Endothelial cell (in vitro differentiated cells): ENCODE measurements at regions not wholly inside any gene's neighbourhood (a gene's known extent, or its start where the extent isn't known, plus 50 kb on each side); places are given as distances from the start of the nearest gene placed in this dataset.

Experiments used
- DNase-seq: peaks from one replicate; pipeline ENCODE4 v3.0.0; 2021; ENCODE audit warnings: low spot score
- H3K27ac Mint-ChIP-seq: one replicate; pipeline ENCODE4 v1.8.0; 2021; ENCODE audit warnings: mixed read lengths, inconsistent platforms; ENCODE audit not compliant: unreplicated experiment
- H3K27me3 Mint-ChIP-seq: one replicate; pipeline ENCODE4 v1.8.0; 2021; ENCODE audit warnings: mild to moderate bottlenecking, moderate library complexity, mixed read lengths, inconsistent platforms; ENCODE audit not compliant: unreplicated experiment
- H3K36me3 Mint-ChIP-seq: one replicate; pipeline ENCODE4 v1.8.0; 2021; ENCODE audit warnings: mild to moderate bottlenecking, low read depth, mixed read lengths, inconsistent platforms; ENCODE audit not compliant: unreplicated experiment
- H3K4me1 Mint-ChIP-seq: one replicate; pipeline ENCODE4 v1.8.0; 2021; ENCODE audit warnings: mild to moderate bottlenecking, mixed read lengths, inconsistent platforms; ENCODE audit not compliant: unreplicated experiment
- H3K4me3 Mint-ChIP-seq: one replicate; pipeline ENCODE4 v1.8.0; 2021; ENCODE audit warnings: mild to moderate bottlenecking, mixed read lengths, inconsistent platforms; ENCODE audit not compliant: unreplicated experiment
- H3K9me3 Mint-ChIP-seq: one replicate; pipeline ENCODE4 v1.8.0; 2021; ENCODE audit warnings: mixed read lengths, inconsistent platforms; ENCODE audit not compliant: unreplicated experiment
- TF ChIP-seq, protein P1 (sequence below): fragments of 200-600 bp; sonication (generic); IDR thresholded peaks from one replicate; pipeline ENCODE4 v1.5.0; 2021; ENCODE audit warnings: antibody characterized with exemption; ENCODE audit not compliant: unreplicated experiment

DNA sequence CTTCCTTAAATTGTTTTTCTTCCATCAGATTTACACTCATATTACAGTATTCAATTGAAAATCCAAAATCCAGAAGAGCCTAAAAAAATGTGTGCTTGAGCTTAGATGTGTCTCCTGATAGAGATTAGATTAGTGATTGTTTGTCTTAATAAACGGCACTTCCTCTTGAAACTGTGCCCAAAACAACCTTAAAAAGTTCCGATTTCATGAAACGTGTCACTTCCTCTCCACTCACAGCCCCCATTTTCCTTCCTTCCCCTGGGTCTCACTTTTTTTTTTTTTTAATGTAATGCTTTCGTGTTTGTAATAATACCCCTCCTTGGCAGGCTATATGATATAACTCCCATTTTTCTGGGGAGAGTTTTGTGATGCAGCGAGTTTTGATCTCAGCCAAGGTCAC, 114.8 kb upstream of the ADO start:
- Mint-ChIP-seq H3K9me3 (no peaks in the 10 kb centered on the region), H3K4me1 (peaks cover 15% of the 10 kb centered on the region), H3K27ac (no peak overlapping the region), H3K27me3 (peaks cover 2% of the 10 kb centered on the region), H3K4me3 (no peak overlapping the region), H3K36me3 (no peaks in the 10 kb centered on the region)
- DNase-seq: no peak
- TF ChIP-seq, protein P1, sequence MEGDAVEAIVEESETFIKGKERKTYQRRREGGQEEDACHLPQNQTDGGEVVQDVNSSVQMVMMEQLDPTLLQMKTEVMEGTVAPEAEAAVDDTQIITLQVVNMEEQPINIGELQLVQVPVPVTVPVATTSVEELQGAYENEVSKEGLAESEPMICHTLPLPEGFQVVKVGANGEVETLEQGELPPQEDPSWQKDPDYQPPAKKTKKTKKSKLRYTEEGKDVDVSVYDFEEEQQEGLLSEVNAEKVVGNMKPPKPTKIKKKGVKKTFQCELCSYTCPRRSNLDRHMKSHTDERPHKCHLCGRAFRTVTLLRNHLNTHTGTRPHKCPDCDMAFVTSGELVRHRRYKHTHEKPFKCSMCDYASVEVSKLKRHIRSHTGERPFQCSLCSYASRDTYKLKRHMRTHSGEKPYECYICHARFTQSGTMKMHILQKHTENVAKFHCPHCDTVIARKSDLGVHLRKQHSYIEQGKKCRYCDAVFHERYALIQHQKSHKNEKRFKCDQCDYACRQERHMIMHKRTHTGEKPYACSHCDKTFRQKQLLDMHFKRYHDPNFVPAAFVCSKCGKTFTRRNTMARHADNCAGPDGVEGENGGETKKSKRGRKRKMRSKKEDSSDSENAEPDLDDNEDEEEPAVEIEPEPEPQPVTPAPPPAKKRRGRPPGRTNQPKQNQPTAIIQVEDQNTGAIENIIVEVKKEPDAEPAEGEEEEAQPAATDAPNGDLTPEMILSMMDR: no peak

DNA sequence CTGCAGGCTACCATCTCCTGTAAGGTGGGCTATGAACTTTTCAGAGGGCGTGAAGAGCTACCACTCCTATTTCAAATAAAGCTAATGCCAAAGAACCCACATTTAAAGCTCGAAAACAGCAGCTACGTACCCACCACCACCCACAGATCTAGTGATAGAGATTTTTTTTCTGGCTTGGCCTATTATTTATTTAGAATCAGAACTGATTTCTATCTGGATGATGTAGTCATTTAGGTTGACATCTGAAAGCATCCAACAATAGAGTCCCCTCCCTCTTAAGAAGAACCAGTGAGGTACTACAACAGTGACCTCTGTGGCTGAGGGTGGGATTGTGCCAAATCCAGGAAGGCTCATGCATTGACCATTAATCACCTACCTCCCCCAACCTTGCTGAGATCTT, 113.8 kb upstream of the ADO start:
- Mint-ChIP-seq H3K36me3 (no peaks in the 10 kb centered on the region), H3K4me3 (no peak overlapping the region), H3K27ac (no peak overlapping the region), H3K4me1 (peaks cover 13% of the 10 kb centered on the region), H3K9me3 (no peaks in the 10 kb centered on the region), H3K27me3 (peaks cover 2% of the 10 kb centered on the region)
- TF ChIP-seq, protein P1: no peak
- DNase-seq: no peak

DNA sequence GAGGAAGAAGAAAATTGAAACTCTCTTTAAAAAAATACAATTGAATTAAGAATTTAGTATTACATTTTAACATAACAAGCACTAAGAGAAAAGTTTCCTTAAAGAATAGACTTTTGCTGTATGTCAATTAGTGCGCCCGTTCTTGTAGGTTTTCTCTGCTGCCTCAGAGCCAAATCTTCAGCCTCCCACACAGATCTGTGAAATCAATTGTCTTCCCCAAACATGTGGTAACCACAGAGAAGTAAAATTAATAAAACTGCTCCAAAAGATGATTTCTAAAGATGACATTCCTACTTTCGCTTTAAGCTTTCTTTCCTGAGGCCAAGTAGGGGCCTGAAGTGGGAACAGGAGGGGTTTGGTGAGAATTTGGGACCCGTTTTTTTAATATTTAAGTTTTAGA, 113.2 kb upstream of the ADO start:
- no peaks in the 10 kb centered on the region for H3K36me3 Mint-ChIP-seq
- H3K27me3 Mint-ChIP-seq: peaks cover 2% of the 10 kb centered on the region
- no peak overlapping the region for H3K4me3 Mint-ChIP-seq
- H3K4me1 Mint-ChIP-seq: peaks cover 13% of the 10 kb centered on the region
- DNase-seq: no peak
- no peak overlapping the region for H3K27ac Mint-ChIP-seq
- TF ChIP-seq, protein P1: no peak
- H3K9me3 Mint-ChIP-seq: no peaks in the 10 kb centered on the region

DNA sequence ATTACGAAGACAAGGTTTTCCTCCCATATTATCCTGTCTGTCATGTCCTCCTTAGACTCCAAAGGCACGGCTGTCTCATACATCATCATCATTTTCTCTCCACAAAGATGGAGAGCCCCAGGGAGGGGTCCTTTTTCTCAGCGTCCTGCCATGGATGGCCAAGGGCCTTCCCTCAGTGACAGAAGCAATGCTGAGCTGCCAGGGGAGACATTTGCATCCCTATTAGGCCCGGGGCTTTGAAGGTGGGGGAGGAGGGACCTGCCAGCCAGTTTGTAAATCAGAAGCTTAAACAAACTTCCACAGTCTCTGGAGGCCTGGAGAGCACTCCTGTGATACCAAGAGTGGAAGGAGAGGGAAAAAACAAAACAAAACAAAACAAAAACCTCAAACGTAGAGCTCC, 112.4 kb upstream of the ADO start:
- Mint-ChIP-seq H3K4me1 (peaks cover 13% of the 10 kb centered on the region), H3K9me3 (no peaks in the 10 kb centered on the region), H3K27me3 (peaks cover 2% of the 10 kb centered on the region), H3K27ac (no peak overlapping the region), H3K36me3 (no peaks in the 10 kb centered on the region), H3K4me3 (no peak overlapping the region)
- TF ChIP-seq, protein P1: no peak
- no peak for DNase-seq

DNA sequence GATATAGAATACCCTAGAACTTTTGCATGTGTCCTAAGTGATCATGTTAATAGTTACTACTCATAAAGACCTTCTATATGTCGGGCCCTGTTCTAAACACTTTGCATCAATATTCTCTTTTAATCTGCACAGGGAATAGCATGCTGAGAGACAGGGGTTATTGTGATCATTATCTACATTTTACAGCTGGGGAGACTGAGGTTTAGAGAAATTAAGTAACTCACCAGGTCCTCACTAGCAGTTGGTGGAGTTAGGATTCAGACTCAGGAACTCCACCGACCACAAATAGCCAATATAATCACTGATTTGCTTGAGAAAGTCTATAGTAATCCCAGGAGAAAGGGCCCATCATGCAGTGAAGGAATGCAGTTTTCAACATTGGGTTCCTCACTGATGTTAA, 111.2 kb upstream of the ADO start:
- peaks cover 13% of the 10 kb centered on the region for H3K4me1 Mint-ChIP-seq
- no peaks in the 10 kb centered on the region for H3K36me3 Mint-ChIP-seq
- no peak overlapping the region for H3K27ac Mint-ChIP-seq
- H3K9me3 Mint-ChIP-seq: no peaks in the 10 kb centered on the region
- peaks cover 2% of the 10 kb centered on the region for H3K27me3 Mint-ChIP-seq
- no peak overlapping the region for H3K4me3 Mint-ChIP-seq
- DNase-seq: no peak
- TF ChIP-seq, protein P1: no peak
